H9 (cell line): ENCODE measurements at regions not wholly inside any gene's neighbourhood (a gene's known extent, or its start where the extent isn't known, plus 50 kb on each side); places are given as distances from the start of the nearest gene placed in this dataset.

Experiments used
- DNase-seq: peaks from one replicate; pipeline ENCODE4 v3.0.0-alpha.2; 2017
- H2AFZ ChIP-seq: one replicate; pipeline ENCODE4 v1.6.1; 2013; ENCODE audit warnings: mild to moderate bottlenecking, low read length, control low read depth, moderate library complexity
- H2AK5ac ChIP-seq: 2 replicates; pipeline ENCODE4 v1.6.1; 2013; ENCODE audit warnings: low read length, control low read depth, mixed read lengths; ENCODE audit not compliant: insufficient read length
- H2BK120ac ChIP-seq: one replicate; pipeline ENCODE4 v1.6.1; 2013; ENCODE audit warnings: low read depth, mild to moderate bottlenecking, low read length, control low read depth, inconsistent platforms; ENCODE audit not compliant: poor library complexity, severe bottlenecking
- H2BK12ac ChIP-seq: 2 replicates; pipeline ENCODE4 v1.6.1; 2013; ENCODE audit warnings: low read length, control low read depth, mixed read lengths, low read depth; ENCODE audit not compliant: insufficient read length
- H2BK15ac ChIP-seq: 2 replicates; pipeline ENCODE4 v1.6.1; 2013; ENCODE audit warnings: low read depth, low read length, control low read depth
- H2BK20ac ChIP-seq: one replicate; pipeline ENCODE4 v1.6.1; 2013; ENCODE audit warnings: low read depth, mild to moderate bottlenecking, low read length, control low read depth, inconsistent platforms; ENCODE audit not compliant: poor library complexity, severe bottlenecking
- H2BK5ac ChIP-seq: 2 replicates; pipeline ENCODE4 v1.6.1; 2013; ENCODE audit warnings: low read length, control low read depth, mixed read lengths; ENCODE audit not compliant: insufficient read length
- H3K14ac ChIP-seq: 2 replicates; pipeline ENCODE4 v1.6.1; 2013; ENCODE audit warnings: low read length, control low read depth; ENCODE audit not compliant: insufficient read depth
- H3K18ac ChIP-seq: 2 replicates; pipeline ENCODE4 v1.6.1; 2013; ENCODE audit warnings: low read depth, mild to moderate bottlenecking, mixed read lengths, low read length, control low read depth; ENCODE audit not compliant: insufficient read length
- H3K23ac ChIP-seq: 2 replicates; pipeline ENCODE4 v1.6.1; 2013; ENCODE audit warnings: low read length, control low read depth, mixed read lengths, low read depth; ENCODE audit not compliant: insufficient read length
- H3K23me2 ChIP-seq: 2 replicates; pipeline ENCODE4 v1.6.1; 2013; ENCODE audit warnings: low read depth, mild to moderate bottlenecking, mixed read lengths, low read length, control low read depth; ENCODE audit not compliant: insufficient read length, poor library complexity, severe bottlenecking
- H3K27ac ChIP-seq: 2 replicates; pipeline ENCODE4 v1.5.1; 2013; ENCODE audit warnings: low read length, control low read depth, mixed read lengths, low read depth; ENCODE audit not compliant: insufficient read length
- H3K27me3 ChIP-seq: 2 replicates; pipeline ENCODE4 v1.6.1; 2013; ENCODE audit warnings: low read length, control low read depth, inconsistent platforms; ENCODE audit not compliant: insufficient read depth
- H3K4ac ChIP-seq: 2 replicates; pipeline ENCODE4 v1.6.1; 2013; ENCODE audit warnings: low read depth, mild to moderate bottlenecking, control low read depth, inconsistent platforms, low read length, moderate library complexity
- H3K4me1 ChIP-seq: 2 replicates; pipeline ENCODE4 v1.6.1; 2013; ENCODE audit warnings: low read length, control low read depth, inconsistent platforms; ENCODE audit not compliant: insufficient read depth
- H3K4me2 ChIP-seq: 2 replicates; pipeline ENCODE4 v1.6.1; 2013; ENCODE audit warnings: low read length, control low read depth, mixed read lengths; ENCODE audit not compliant: insufficient read length, insufficient read depth
- H3K56ac ChIP-seq: 2 replicates; pipeline ENCODE4 v1.6.1; 2013; ENCODE audit warnings: low read depth, mild to moderate bottlenecking, mixed read lengths, low read length, control low read depth; ENCODE audit not compliant: insufficient read length
- H3K79me1 ChIP-seq: 2 replicates; pipeline ENCODE4 v1.6.1; 2013; ENCODE audit warnings: low read depth, mild to moderate bottlenecking, moderate library complexity, low read length, control low read depth, inconsistent platforms; ENCODE audit not compliant: insufficient read depth, poor library complexity, severe bottlenecking
- H3K79me2 ChIP-seq: 2 replicates; pipeline ENCODE4 v1.6.1; 2013; ENCODE audit warnings: low read length, control low read depth, inconsistent platforms; ENCODE audit not compliant: insufficient read depth
- H3K9ac ChIP-seq: 2 replicates; pipeline ENCODE4 v1.6.1; 2013; ENCODE audit warnings: low read length, control low read depth, mixed read lengths; ENCODE audit not compliant: insufficient read length; ENCODE audit errors: extremely low read depth
- H3K9me3 ChIP-seq: one replicate; pipeline ENCODE4 v1.6.1; 2013; ENCODE audit warnings: low read depth, low read length, inconsistent platforms; ENCODE audit not compliant: control insufficient read depth
- H3T11ph ChIP-seq: one replicate; pipeline ENCODE4 v1.6.1; 2013; ENCODE audit warnings: mild to moderate bottlenecking, low read length, control low read depth, inconsistent platforms
- H4K20me1 ChIP-seq: one replicate; pipeline ENCODE4 v1.6.1; 2013; ENCODE audit not compliant: control insufficient read depth, insufficient read length, insufficient read depth
- H4K5ac ChIP-seq: 2 replicates; pipeline ENCODE4 v1.6.1; 2013; ENCODE audit warnings: low read depth, mild to moderate bottlenecking, mixed read lengths, low read length, control low read depth; ENCODE audit not compliant: insufficient read length
- H4K8ac ChIP-seq: replicated peaks from 2 replicates; pipeline ENCODE4 v1.6.1; 2013; ENCODE audit warnings: low read length, control low read depth, mixed read lengths, low read depth; ENCODE audit not compliant: insufficient read length
- H4K91ac ChIP-seq: 2 replicates; pipeline ENCODE4 v1.6.1; 2013; ENCODE audit warnings: low read depth, mild to moderate bottlenecking, moderate library complexity, mixed read lengths, low read length, control low read depth; ENCODE audit not compliant: insufficient read length
- H3K27ac Mint-ChIP-seq, 3 experiments: 2 replicates in 2 of 3; 3 replicates in 1 of 3; pipeline ENCODE4 v1.8.0; 2020 to 2021; ENCODE audit warnings: mixed read lengths in 3 of 3, mild to moderate bottlenecking in 1 of 3, moderate library complexity in 1 of 3
- H3K27me3 Mint-ChIP-seq: 2 replicates; pipeline ENCODE4 v1.8.0; 2021; ENCODE audit warnings: low read depth, mild to moderate bottlenecking, moderate library complexity, mixed read lengths
- H3K36me3 Mint-ChIP-seq, 3 experiments: 2 replicates in 2 of 3; 3 replicates in 1 of 3; pipeline ENCODE4 v1.8.0; 2020 to 2021; ENCODE audit warnings: low read depth in 3 of 3, mixed read lengths in 3 of 3; ENCODE audit not compliant: insufficient read depth in 1 of 3
- H3K4me1 Mint-ChIP-seq, 2 experiments: 2 replicates each; pipeline ENCODE4 v1.8.0; 2020; ENCODE audit warnings: mixed read lengths in 2 of 2
- H3K4me3 Mint-ChIP-seq, 2 experiments: 2 replicates in 1 of 2; 3 replicates in 1 of 2; pipeline ENCODE4 v1.8.0; 2020 to 2021; ENCODE audit warnings: mild to moderate bottlenecking in 2 of 2, mixed read lengths in 2 of 2, moderate library complexity in 1 of 2
- H3K9me3 Mint-ChIP-seq, 2 experiments: 2 replicates in 1 of 2; 3 replicates in 1 of 2; pipeline ENCODE4 v1.8.0; 2020; ENCODE audit warnings: mild to moderate bottlenecking in 2 of 2, mixed read lengths in 2 of 2, moderate library complexity in 1 of 2
- CTCF ChIP-seq: fragments of 200-600 bp; sonication (generic); conservative IDR thresholded peaks from 3 replicates; pipeline ENCODE4 v1.8.0; 2021; ENCODE audit warnings: antibody characterized with exemption, mild to moderate bottlenecking
- WGBS: extraction: QIAGEN DNeasy Blood & Tissue Kit; methylation state at CpG from one replicate; pipeline ENCODE4 v1.1.7; 2013; ENCODE audit warnings: missing lambda C conversion rate, low lambda C conversion rate, mixed read lengths; ENCODE audit not compliant: insufficient read length; ENCODE audit errors: extremely low coverage; 5-methylcytosine and 5-hydroxymethylcytosine counted together

GRCh38 chrX:88605222-88605583, 141.8 kb upstream of the CPXCR1 start:
- no peak overlapping the region for H2BK12ac ChIP-seq
- no peaks in the 10 kb centered on the region for H4K20me1 ChIP-seq
- H3K27ac Mint-ChIP-seq = 0 out of 7 replicates have a peak overlapping the region, but pooled peaks of 1 of the 3 experiments have one; percentile 20
- H4K5ac ChIP-seq = no peak overlapping the region
- no peak overlapping the region for H2BK120ac ChIP-seq
- H3K9ac ChIP-seq = no peak overlapping the region
- no peaks in the 10 kb centered on the region for H3K27me3 ChIP-seq
- H3K79me1 ChIP-seq = no peaks in the 10 kb centered on the region
- no peaks in the 10 kb centered on the region for H3K23me2 ChIP-seq
- H2BK15ac ChIP-seq = no peak overlapping the region
- no peak overlapping the region for H3K4me3 Mint-ChIP-seq
- H3K18ac ChIP-seq = no peak overlapping the region
- H3K4me1 Mint-ChIP-seq = peaks cover 9 to 11% of the 10 kb centered on the region in 2 experiments; a peak in 3 of 4 replicates
- H3K4me2 ChIP-seq = no peak overlapping the region
- H3K23ac ChIP-seq = no peak overlapping the region
- H3K79me2 ChIP-seq = no peaks in the 10 kb centered on the region
- H3K27me3 Mint-ChIP-seq = no peaks in the 10 kb centered on the region
- no peak overlapping the region for H2AFZ ChIP-seq
- peaks cover 5 to 30% (median 11%) of the 10 kb centered on the region in 3 experiments; a peak in 6 of 7 replicates for H3K36me3 Mint-ChIP-seq
- H3K27ac ChIP-seq = no peak overlapping the region
- H3T11ph ChIP-seq = no peak overlapping the region
- H2AK5ac ChIP-seq = no peak overlapping the region
- no peak overlapping the region for H4K91ac ChIP-seq
- no peak overlapping the region for H4K8ac ChIP-seq
- H3K14ac ChIP-seq = no peak overlapping the region
- H3K56ac ChIP-seq = no peak overlapping the region
- no peak overlapping the region for H2BK20ac ChIP-seq
- H3K9me3 ChIP-seq = no peaks in the 10 kb centered on the region
- no CpG with 5 or more reads among the region's 4 CpGs for WGBS
- no peak for TF ChIP-seq CTCF
- H3K4me1 ChIP-seq = no peaks in the 10 kb centered on the region
- no peak overlapping the region for H2BK5ac ChIP-seq
- DNase-seq = no peak
- H3K4ac ChIP-seq = no peak overlapping the region
- peaks cover 8 to 10% of the 10 kb centered on the region in 2 experiments; a peak in 4 of 5 replicates for H3K9me3 Mint-ChIP-seq
